K562 (cell line): ENCODE measurements at regions not wholly inside any gene's neighbourhood (a gene's known extent, or its start where the extent isn't known, plus 50 kb on each side); places are given as distances from the start of the nearest gene placed in this dataset.

ENCODE experiments used
- ADNP ChIP-seq: fragments of 200-800 bp; sonication (Bioruptor generic); IDR thresholded peaks from 2 replicates; pipeline ENCODE4 v1.6.1; 2016; ENCODE audit warnings: missing genetic modification characterization, missing compliant biosample characterization
- ATF7 ChIP-seq: fragments of 450-650 bp; IDR thresholded peaks from 2 replicates; pipeline ENCODE4 v1.7.1; 2014; ENCODE audit warnings: mild to moderate bottlenecking, moderate library complexity
- CBX2 ChIP-seq: fragments of 200-600 bp; sonication (generic); IDR thresholded peaks from one replicate; pipeline ENCODE4 v1.6.1; 2012; ENCODE audit warnings: mild to moderate bottlenecking, low read length, inconsistent platforms; ENCODE audit not compliant: insufficient read depth, poor library complexity, severe bottlenecking
- CSDE1 ChIP-seq, 2 experiments: fragments of 450-650 bp; IDR thresholded peaks; 2 replicates each; pipeline ENCODE4 v1.6.1; 2016; ENCODE audit warnings: mild to moderate bottlenecking in 1 of 2
- ETV1 ChIP-seq: fragments of 450-650 bp; conservative IDR thresholded peaks from 2 replicates; pipeline ENCODE4 v1.6.1; 2016; ENCODE audit warnings: missing genetic modification characterization, control low read depth, low read depth, missing compliant biosample characterization
- FIP1L1 ChIP-seq: fragments of 200-400 bp; formaldehyde crosslinking; IDR thresholded peaks from 2 replicates; pipeline ENCODE4 v1.6.1; 2018; ENCODE audit warnings: mild to moderate bottlenecking, low read depth, low read length; ENCODE audit not compliant: poor library complexity, severe bottlenecking
- POLR2G ChIP-seq: fragments of 200-400 bp; formaldehyde crosslinking; IDR thresholded peaks from 2 replicates; pipeline ENCODE4 v1.6.1; 2017; ENCODE audit warnings: low read depth, mild to moderate bottlenecking, antibody characterized with exemption, low read length, moderate library complexity
- PTTG1 ChIP-seq: fragments of 450-650 bp; IDR thresholded peaks from 2 replicates; pipeline ENCODE4 v1.6.1; 2016; ENCODE audit warnings: low read depth, mild to moderate bottlenecking, missing genetic modification characterization, missing compliant biosample characterization
- RAD21 ChIP-seq, 2 experiments: fragments of 250-450 bp in 1 of 2; fragments of 450-650 bp in 1 of 2; sonication (Bioruptor Pico) in 1 of 2; formaldehyde crosslinking in 1 of 2; IDR thresholded peaks in 1 of 2; conservative IDR thresholded peaks in 1 of 2; 2 replicates each; pipeline versions ENCODE4 v1.4.0 to v1.8.0; 2020 to 2022; ENCODE audit warnings: mild to moderate bottlenecking in 2 of 2, moderate library complexity in 1 of 2
- SAFB ChIP-seq: fragments of 200-400 bp; formaldehyde crosslinking; IDR thresholded peaks from 2 replicates; pipeline ENCODE4 v1.6.1; 2017; ENCODE audit warnings: low read depth, low read length, borderline replicate concordance
- ZSCAN29 ChIP-seq: fragments of 450-650 bp; IDR thresholded peaks from 2 replicates; pipeline ENCODE4 v1.6.1; 2017
- TF ChIP-seq, protein P1 (sequence below), 2 experiments: fragments of 450-650 bp; IDR thresholded peaks; 2 replicates each; pipeline ENCODE4 v1.6.1; 2016; ENCODE audit warnings: mild to moderate bottlenecking in 2 of 2, borderline replicate concordance in 1 of 2, low read depth in 1 of 2, moderate library complexity in 1 of 2
- TF ChIP-seq, protein P2 (sequence below): IDR thresholded peaks from 3 replicates; pipeline ENCODE4 v1.6.1; 2011; ENCODE audit warnings: borderline replicate concordance, mild to moderate bottlenecking; ENCODE audit not compliant: insufficient read length, insufficient read depth
- TF ChIP-seq, protein P3 (sequence below), 2 experiments: IDR thresholded peaks in 1 of 2; conservative IDR thresholded peaks in 1 of 2; 2 replicates each; pipeline ENCODE4 v1.6.1; 2016; ENCODE audit warnings: low read depth in 2 of 2, mild to moderate bottlenecking in 1 of 2, missing compliant biosample characterization in 1 of 2, missing genetic modification characterization in 1 of 2, moderate library complexity in 1 of 2

DNA sequence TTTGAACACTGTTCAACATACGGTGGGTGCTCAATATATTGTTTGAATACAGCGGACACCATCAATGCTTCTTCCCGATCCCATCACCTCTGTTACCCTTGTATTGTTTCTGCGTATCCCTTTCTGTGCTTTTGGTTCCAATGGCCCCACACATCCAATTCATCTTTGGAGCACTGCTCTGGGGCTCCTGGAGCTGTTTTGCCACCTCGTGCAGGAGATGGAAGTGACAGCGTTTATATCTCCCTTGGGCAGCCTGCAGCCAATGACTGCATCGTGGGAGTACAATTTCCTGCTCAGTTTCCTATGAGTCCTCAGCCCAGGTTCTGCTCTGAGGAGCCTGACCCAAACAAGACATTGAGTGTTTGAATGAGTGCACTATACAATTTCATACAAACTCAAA lies 50.2 kb upstream of the PIK3CG start (continued):
- no peak for TF ChIP-seq ZSCAN29
- peak; percentile 65 for TF ChIP-seq ETV1 (tag)
- no peak for TF ChIP-seq POLR2G
- TF ChIP-seq CBX2, result no peak
- TF ChIP-seq FIP1L1, result no peak
- TF ChIP-seq ADNP, result no peak
- TF ChIP-seq, protein P1, sequence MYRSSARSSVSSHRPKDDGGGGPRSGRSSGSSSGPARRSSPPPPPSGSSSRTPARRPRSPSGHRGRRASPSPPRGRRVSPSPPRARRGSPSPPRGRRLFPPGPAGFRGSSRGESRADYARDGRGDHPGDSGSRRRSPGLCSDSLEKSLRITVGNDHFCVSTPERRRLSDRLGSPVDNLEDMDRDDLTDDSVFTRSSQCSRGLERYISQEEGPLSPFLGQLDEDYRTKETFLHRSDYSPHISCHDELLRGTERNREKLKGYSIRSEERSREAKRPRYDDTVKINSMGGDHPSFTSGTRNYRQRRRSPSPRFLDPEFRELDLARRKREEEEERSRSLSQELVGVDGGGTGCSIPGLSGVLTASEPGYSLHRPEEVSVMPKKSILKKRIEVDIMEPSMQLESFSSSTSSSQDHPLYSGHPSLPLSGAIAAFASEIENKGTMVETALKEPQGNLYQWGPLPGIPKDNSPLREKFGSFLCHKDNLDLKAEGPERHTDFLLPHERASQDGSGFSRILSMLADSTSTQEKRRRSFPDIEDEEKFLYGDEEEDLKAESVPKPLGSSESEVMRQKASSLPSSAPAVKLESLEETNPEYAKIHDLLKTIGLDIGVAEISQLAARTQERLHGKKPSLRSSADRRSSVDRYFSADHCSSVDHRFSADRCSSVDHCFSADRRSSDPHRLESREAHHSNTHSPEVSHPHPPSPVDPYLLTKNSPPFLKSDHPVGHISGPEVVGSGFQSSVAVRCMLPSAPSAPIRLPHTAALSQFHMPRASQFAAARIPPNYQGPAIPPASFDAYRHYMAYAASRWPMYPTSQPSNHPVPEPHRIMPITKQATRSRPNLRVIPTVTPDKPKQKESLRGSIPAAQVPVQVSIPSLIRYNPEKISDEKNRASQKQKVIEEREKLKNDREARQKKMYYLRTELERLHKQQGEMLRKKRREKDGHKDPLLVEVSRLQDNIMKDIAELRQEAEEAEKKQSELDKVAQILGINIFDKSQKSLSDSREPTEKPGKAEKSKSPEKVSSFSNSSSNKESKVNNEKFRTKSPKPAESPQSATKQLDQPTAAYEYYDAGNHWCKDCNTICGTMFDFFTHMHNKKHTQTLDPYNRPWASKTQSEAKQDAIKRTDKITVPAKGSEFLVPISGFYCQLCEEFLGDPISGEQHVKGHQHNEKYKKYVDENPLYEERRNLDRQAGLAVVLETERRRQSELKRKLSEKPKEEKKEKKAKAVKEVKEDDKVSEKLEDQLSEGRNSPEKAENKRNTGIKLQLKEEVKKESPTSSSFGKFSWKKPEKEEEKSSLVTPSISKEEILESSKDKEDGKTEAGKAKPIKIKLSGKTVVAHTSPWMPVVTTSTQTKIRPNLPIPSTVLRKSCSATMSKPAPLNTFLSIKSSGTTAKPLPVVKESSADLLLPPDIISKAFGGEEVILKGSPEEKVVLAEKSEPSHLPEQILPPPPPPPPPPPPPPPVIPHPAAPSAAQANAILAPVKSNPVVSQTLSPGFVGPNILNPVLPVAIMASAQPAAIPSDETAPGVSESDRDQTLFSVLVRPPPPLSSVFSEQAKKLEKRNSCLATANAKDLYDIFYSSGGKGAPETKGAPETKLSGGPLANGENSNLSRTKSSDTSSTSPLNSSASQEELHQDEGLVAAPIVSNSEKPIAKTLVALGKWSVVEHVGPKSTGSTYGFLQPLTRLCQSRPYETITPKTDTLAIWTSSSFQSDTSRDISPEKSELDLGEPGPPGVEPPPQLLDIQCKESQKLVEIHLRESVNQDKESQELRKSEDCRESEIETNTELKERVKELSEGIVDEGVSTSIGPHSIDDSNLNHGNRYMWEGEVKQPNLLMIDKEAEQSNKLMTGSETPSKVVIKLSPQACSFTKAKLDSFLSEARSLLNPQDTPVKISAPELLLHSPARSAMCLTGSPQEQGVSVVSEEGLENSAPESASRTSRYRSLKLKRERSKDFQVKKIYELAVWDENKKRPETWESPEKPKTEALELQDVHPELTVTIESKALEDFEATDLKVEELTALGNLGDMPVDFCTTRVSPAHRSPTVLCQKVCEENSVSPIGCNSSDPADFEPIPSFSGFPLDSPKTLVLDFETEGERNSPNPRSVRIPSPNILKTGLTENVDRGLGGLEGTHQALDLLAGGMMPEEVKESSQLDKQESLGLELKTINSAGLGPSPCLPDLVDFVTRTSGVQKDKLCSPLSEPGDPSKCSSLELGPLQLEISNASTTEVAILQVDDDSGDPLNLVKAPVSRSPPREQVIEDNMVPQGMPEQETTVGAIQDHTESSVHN (IDR thresholded peaks at IDR 0.05; ENCODE audit: borderline replicate concordance in 1 of 2, low read depth in 1 of 2), result no peak
- no peak for TF ChIP-seq SAFB
- TF ChIP-seq, protein P2, sequence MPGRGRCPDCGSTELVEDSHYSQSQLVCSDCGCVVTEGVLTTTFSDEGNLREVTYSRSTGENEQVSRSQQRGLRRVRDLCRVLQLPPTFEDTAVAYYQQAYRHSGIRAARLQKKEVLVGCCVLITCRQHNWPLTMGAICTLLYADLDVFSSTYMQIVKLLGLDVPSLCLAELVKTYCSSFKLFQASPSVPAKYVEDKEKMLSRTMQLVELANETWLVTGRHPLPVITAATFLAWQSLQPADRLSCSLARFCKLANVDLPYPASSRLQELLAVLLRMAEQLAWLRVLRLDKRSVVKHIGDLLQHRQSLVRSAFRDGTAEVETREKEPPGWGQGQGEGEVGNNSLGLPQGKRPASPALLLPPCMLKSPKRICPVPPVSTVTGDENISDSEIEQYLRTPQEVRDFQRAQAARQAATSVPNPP, result no peak
- TF ChIP-seq CSDE1 (IDR thresholded peaks at IDR 0.05), result no peak
- TF ChIP-seq RAD21 (CRISPR knock-in tag; conservative IDR thresholded peaks at IDR 0.05 in 1 of 2, IDR thresholded peaks at IDR 0.05 in 1 of 2), result peak; percentile 27 to 31
- TF ChIP-seq, protein P3, sequence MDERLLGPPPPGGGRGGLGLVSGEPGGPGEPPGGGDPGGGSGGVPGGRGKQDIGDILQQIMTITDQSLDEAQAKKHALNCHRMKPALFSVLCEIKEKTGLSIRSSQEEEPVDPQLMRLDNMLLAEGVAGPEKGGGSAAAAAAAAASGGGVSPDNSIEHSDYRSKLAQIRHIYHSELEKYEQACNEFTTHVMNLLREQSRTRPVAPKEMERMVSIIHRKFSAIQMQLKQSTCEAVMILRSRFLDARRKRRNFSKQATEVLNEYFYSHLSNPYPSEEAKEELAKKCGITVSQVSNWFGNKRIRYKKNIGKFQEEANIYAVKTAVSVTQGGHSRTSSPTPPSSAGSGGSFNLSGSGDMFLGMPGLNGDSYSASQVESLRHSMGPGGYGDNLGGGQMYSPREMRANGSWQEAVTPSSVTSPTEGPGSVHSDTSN (CRISPR knock-in tag; IDR thresholded peaks at IDR 0.05; ENCODE audit: low read depth), result no peak
- TF ChIP-seq, protein P3 (tag; conservative IDR thresholded peaks at IDR 0.05; ENCODE audit: low read depth), result no peak
- TF ChIP-seq PTTG1 (tag), result no peak
- TF ChIP-seq ATF7, result no peak
